ENCODE measurements at regions not wholly inside any gene's neighbourhood (a gene's known extent, or its start where the extent isn't known, plus 50 kb on each side); places are given as distances from the start of the nearest gene placed in this dataset.

- no peak overlapping the region for H3K9ac ChIP-seq (ENCODE audit: low read length)
- no peak overlapping the region for H3K4me3 ChIP-seq (ENCODE audit: control extremely low read depth in 1 of 5, extremely low read depth in 1 of 5, insufficient read depth in 1 of 5, low read depth in 2 of 5, low read length in 4 of 5)
- intact Hi-C loops (cut with micrococcal nuclease), result no loop called here
- Mint-ChIP-seq H3K27me3 (peaks cover 3% of the 10 kb centered on the region), H3K27ac (no peak overlapping the region), H3K9me3 (ENCODE audit: insufficient read depth) (peaks cover 2% of the 10 kb centered on the region), H3K4me1 (peaks cover 8% of the 10 kb centered on the region), H3K4me3 (no peak overlapping the region)
- no peaks in the 10 kb centered on the region for H3K36me3 ChIP-seq (replicated peaks in 1 of 2; ENCODE audit: control extremely low read depth in 1 of 2, control insufficient read depth in 1 of 2, extremely low read depth in 1 of 2, insufficient read depth in 2 of 2, low read length in 1 of 2)
- H3K79me2 ChIP-seq (ENCODE audit: control insufficient read depth, insufficient read depth, low read length), result no peaks in the 10 kb centered on the region
- H3K27ac ChIP-seq (ENCODE audit: low read length in 2 of 2), result no peak overlapping the region
- TF ChIP-seq CTCF (IDR thresholded peaks at IDR 0.05) (no peak), EZH2 (IDR thresholded peaks at IDR 0.05; ENCODE audit: borderline replicate concordance, insufficient read depth, low read depth, low read length, poor library complexity, severe bottlenecking) (no peak)
- ATAC-seq (ENCODE audit: low read depth) (no peak), DNase-seq (no peak)
- WGBS (ENCODE audit: insufficient coverage), result 100% methylated on average over 2 of the region's 4 CpGs
- H4K20me1 ChIP-seq (ENCODE audit: control insufficient read depth, insufficient read depth, low read length, poor library complexity, severe bottlenecking), result no peaks in the 10 kb centered on the region
- peaks cover 0 to 8% (median 0%) of the 10 kb centered on the region in 3 donors for H3K9me3 ChIP-seq (ENCODE audit: control extremely low read depth in 1 of 3, control insufficient read depth in 2 of 3, insufficient read depth in 1 of 3, low read length in 2 of 3)
- H3K27me3 ChIP-seq (replicated peaks in 1 of 4; ENCODE audit: control extremely low read depth in 1 of 4, control insufficient read depth in 3 of 4, insufficient read depth in 4 of 4, low read length in 3 of 4), result peaks cover 0 to 11% (median 0%) of the 10 kb centered on the region in 4 experiments
- ChIA-PET CTCF (no interaction called here), POLR2A (no interaction called here)
- peaks cover 0 to 13% of the 10 kb centered on the region in 2 donors for H3K4me1 ChIP-seq (ENCODE audit: control insufficient read depth in 2 of 2, insufficient read depth in 2 of 2, low read length in 2 of 2)
- H2AFZ ChIP-seq (ENCODE audit: insufficient read depth, low read depth, low read length, poor library complexity, severe bottlenecking), result no peak overlapping the region
- no peak overlapping the region for H3K4me2 ChIP-seq (replicated peaks; ENCODE audit: low read depth, low read length, poor library complexity, severe bottlenecking)
Observed at GRCh38 chr4:26126994-26127393, 193.8 kb upstream of the RBPJ start.

DNA sequence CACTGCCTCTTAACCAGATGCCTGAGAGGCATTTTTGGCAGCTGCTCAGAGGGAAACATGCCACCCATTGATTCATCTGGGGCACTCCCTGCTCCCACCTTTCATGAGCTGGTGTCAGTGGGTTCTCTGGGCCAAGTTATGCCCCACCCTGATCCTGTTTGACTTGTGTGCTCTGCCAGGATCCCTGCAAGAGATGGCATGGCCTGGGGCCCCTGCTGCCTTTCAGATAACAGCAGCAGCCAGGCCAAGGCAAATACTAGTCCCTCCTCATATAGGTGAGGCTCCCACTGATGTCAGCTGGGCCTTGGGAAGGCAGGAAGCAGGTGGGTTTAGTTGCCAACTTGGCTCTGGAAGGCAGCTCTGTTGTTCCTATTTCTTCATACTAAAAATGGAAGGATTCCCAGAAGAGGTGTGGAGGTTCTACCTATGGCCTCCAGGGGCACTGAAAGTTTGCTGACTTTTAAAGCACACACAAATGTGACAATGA is 192.9 kb upstream of the RBPJ start:
- Mint-ChIP-seq H3K4me1 (peaks cover 14% of the 10 kb centered on the region), H3K27ac (no peak overlapping the region), H3K27me3 (peaks cover 3% of the 10 kb centered on the region), H3K9me3 (ENCODE audit: insufficient read depth) (peaks cover 2% of the 10 kb centered on the region), H3K4me3 (no peak overlapping the region)
- intact Hi-C loops (cut with micrococcal nuclease), result no loop called here
- Histone ChIP-seq H3K9me3 (ENCODE audit: control extremely low read depth in 1 of 3, control insufficient read depth in 2 of 3, insufficient read depth in 1 of 3, low read length in 2 of 3) (peaks cover 0 to 8% (median 0%) of the 10 kb centered on the region in 3 donors), H3K4me3 (ENCODE audit: control extremely low read depth in 1 of 5, extremely low read depth in 1 of 5, insufficient read depth in 1 of 5, low read depth in 2 of 5, low read length in 4 of 5) (no peak overlapping the region), H3K4me1 (ENCODE audit: control insufficient read depth in 2 of 2, insufficient read depth in 2 of 2, low read length in 2 of 2) (peaks cover 0 to 21% of the 10 kb centered on the region in 2 donors), H3K27ac (ENCODE audit: low read length in 2 of 2) (no peak overlapping the region), H3K27me3 (replicated peaks in 1 of 4; ENCODE audit: control extremely low read depth in 1 of 4, control insufficient read depth in 3 of 4, insufficient read depth in 4 of 4, low read length in 3 of 4) (peaks cover 0 to 11% (median 0%) of the 10 kb centered on the region in 4 experiments), H2AFZ (ENCODE audit: insufficient read depth, low read depth, low read length, poor library complexity, severe bottlenecking) (no peak overlapping the region), H3K79me2 (ENCODE audit: control insufficient read depth, insufficient read depth, low read length) (no peaks in the 10 kb centered on the region), H3K4me2 (replicated peaks; ENCODE audit: low read depth, low read length, poor library complexity, severe bottlenecking) (no peak overlapping the region), H4K20me1 (ENCODE audit: control insufficient read depth, insufficient read depth, low read length, poor library complexity, severe bottlenecking) (no peaks in the 10 kb centered on the region), H3K9ac (ENCODE audit: low read length) (no peak overlapping the region), H3K36me3 (replicated peaks in 1 of 2; ENCODE audit: control extremely low read depth in 1 of 2, control insufficient read depth in 1 of 2, extremely low read depth in 1 of 2, insufficient read depth in 2 of 2, low read length in 1 of 2) (no peaks in the 10 kb centered on the region)
- CTCF ChIA-PET, result no interaction called here
- ATAC-seq (ENCODE audit: low read depth), result no peak
- POLR2A ChIA-PET, result no interaction called here
- no peak for DNase-seq
- TF ChIP-seq EZH2 (IDR thresholded peaks at IDR 0.05; ENCODE audit: borderline replicate concordance, insufficient read depth, low read depth, low read length, poor library complexity, severe bottlenecking) (no peak), CTCF (IDR thresholded peaks at IDR 0.05) (no peak)
